SJCRH30 (cell line): ENCODE measurements at regions not wholly inside any gene's neighbourhood (a gene's known extent, or its start where the extent isn't known, plus 50 kb on each side); places are given as distances from the start of the nearest gene placed in this dataset.
"Not testable (repeated sequence)": the region's sequence is repeated elsewhere in the genome, so short reads cannot be mapped to it uniquely, and the experiment has no call there.

Source experiments
- DNase-seq, 2 experiments: peaks; one replicate each; pipeline ENCODE4 v3.0.0-alpha.2; 2015 to 2020
- H3K27ac ChIP-seq: fragments of 250-450 bp; sonication (Bioruptor Pico); 2 replicates; pipeline ENCODE4 v1.5.1; 2020; ENCODE audit warnings: mild to moderate bottlenecking, moderate library complexity
- H3K27me3 ChIP-seq: fragments of 250-450 bp; sonication (Bioruptor Pico); 2 replicates; pipeline ENCODE4 v1.5.1; 2020; ENCODE audit warnings: mild to moderate bottlenecking, moderate library complexity
- H3K36me3 ChIP-seq: fragments of 250-450 bp; sonication (Bioruptor Pico); 2 replicates; pipeline ENCODE4 v1.5.1; 2020; ENCODE audit warnings: mild to moderate bottlenecking, moderate library complexity
- H3K4me1 ChIP-seq: fragments of 250-450 bp; sonication (Bioruptor Pico); 2 replicates; pipeline ENCODE4 v1.5.1; 2020; ENCODE audit warnings: mild to moderate bottlenecking, moderate library complexity
- H3K4me3 ChIP-seq: fragments of 250-450 bp; sonication (Bioruptor Pico); 2 replicates; pipeline ENCODE4 v1.5.1; 2020; ENCODE audit warnings: mild to moderate bottlenecking, moderate library complexity
- H3K9me3 ChIP-seq: fragments of 250-450 bp; sonication (Bioruptor Pico); replicated peaks from 2 replicates; pipeline ENCODE4 v1.5.1; 2020; ENCODE audit warnings: mild to moderate bottlenecking, moderate library complexity

GRCh38 chr12:88867510-88867909, 287.2 kb upstream of the KITLG start:
- Histone ChIP-seq H3K27me3 (no peaks in the 10 kb centered on the region), H3K27ac (no peak overlapping the region), H3K4me3 (no peak overlapping the region), H3K36me3 (no peaks in the 10 kb centered on the region), H3K4me1 (no peaks in the 10 kb centered on the region; the same call in 1 of the 2 replicates), H3K9me3 (no peaks in the 10 kb centered on the region)
- no peak for DNase-seq

- no peaks in the 10 kb centered on the region for H3K9me3 ChIP-seq
- H3K4me1 ChIP-seq: no peaks in the 10 kb centered on the region; the same call in 1 of the 2 replicates
- no peak overlapping the region for H3K4me3 ChIP-seq
- H3K36me3 ChIP-seq: no peaks in the 10 kb centered on the region
- no peak overlapping the region for H3K27ac ChIP-seq
- no peaks in the 10 kb centered on the region for H3K27me3 ChIP-seq
- DNase-seq: no peak
Observed at GRCh38 chr12:88866881-88867280, 286.6 kb upstream of the KITLG start.

- no peak for DNase-seq
- H3K27ac ChIP-seq: no peak overlapping the region
- no peaks in the 10 kb centered on the region for H3K36me3 ChIP-seq
- no peaks in the 10 kb centered on the region; the same call in 1 of the 2 replicates for H3K4me1 ChIP-seq
- H3K4me3 ChIP-seq: no peak overlapping the region
- H3K27me3 ChIP-seq: no peaks in the 10 kb centered on the region
- no peaks in the 10 kb centered on the region for H3K9me3 ChIP-seq
Observed at GRCh38 chr12:88865537-88865936, 285.3 kb upstream of the KITLG start.

GRCh38 chr12:88860851-88861250, 280.6 kb upstream of the KITLG start:
- H3K36me3 ChIP-seq: no peaks in the 10 kb centered on the region
- no peaks in the 10 kb centered on the region for H3K27me3 ChIP-seq
- no peak overlapping the region for H3K4me3 ChIP-seq
- no peaks in the 10 kb centered on the region for H3K4me1 ChIP-seq
- no peak for DNase-seq
- H3K27ac ChIP-seq: no peak overlapping the region
- H3K9me3 ChIP-seq: no peaks in the 10 kb centered on the region

GRCh38 chr12:88856201-88856600, 275.9 kb upstream of the KITLG start:
- Histone ChIP-seq H3K9me3 (no peaks in the 10 kb centered on the region), H3K27ac (no peak overlapping the region), H3K36me3 (no peaks in the 10 kb centered on the region), H3K27me3 (no peaks in the 10 kb centered on the region), H3K4me3 (no peak overlapping the region), H3K4me1 (peaks cover 6% of the 10 kb centered on the region; the same call in 1 of the 2 replicates)
- no peak for DNase-seq

GRCh38 chr12:88855301-88855700, 275.0 kb upstream of the KITLG start:
- H3K4me1 ChIP-seq: peaks cover 6% of the 10 kb centered on the region; the same call in 1 of the 2 replicates
- no peak for DNase-seq
- no peaks in the 10 kb centered on the region for H3K36me3 ChIP-seq
- H3K9me3 ChIP-seq: no peaks in the 10 kb centered on the region
- no peaks in the 10 kb centered on the region for H3K27me3 ChIP-seq
- H3K4me3 ChIP-seq: no peak overlapping the region
- H3K27ac ChIP-seq: no peak overlapping the region

GRCh38 chr12:88854260-88854659, 274.0 kb upstream of the KITLG start:
- Histone ChIP-seq H3K36me3 (no peaks in the 10 kb centered on the region), H3K4me3 (no peak overlapping the region), H3K27ac (no peak overlapping the region), H3K9me3 (no peaks in the 10 kb centered on the region), H3K27me3 (no peaks in the 10 kb centered on the region), H3K4me1 (peaks cover 6% of the 10 kb centered on the region; the same call in 1 of the 2 replicates)
- DNase-seq: peak in 1 of 2 experiments; percentile 17

- H3K36me3 ChIP-seq, DNase-seq, H3K27me3 ChIP-seq, H3K4me1 ChIP-seq, H3K9me3 ChIP-seq, H3K4me3 ChIP-seq, H3K27ac ChIP-seq: not testable (repeated sequence)
Observed at GRCh38 chr12:88847246-88847645, 267.0 kb upstream of the KITLG start.

GRCh38 chr12:88844426-88844825, 264.2 kb upstream of the KITLG start:
- peak; percentile 11 to 15 for DNase-seq
- Histone ChIP-seq H3K27me3 (no peaks in the 10 kb centered on the region), H3K36me3 (no peaks in the 10 kb centered on the region), H3K9me3 (no peaks in the 10 kb centered on the region; the same call in 1 of the 2 replicates), H3K4me1 (peaks cover 2% of the 10 kb centered on the region; the same call in 1 of the 2 replicates), H3K4me3 (no peak overlapping the region), H3K27ac (no peak overlapping the region)

- Histone ChIP-seq H3K9me3 (no peaks in the 10 kb centered on the region; the same call in 1 of the 2 replicates), H3K27ac (no peak overlapping the region), H3K4me1 (peaks cover 2% of the 10 kb centered on the region; the same call in 1 of the 2 replicates), H3K36me3 (no peaks in the 10 kb centered on the region), H3K27me3 (no peaks in the 10 kb centered on the region), H3K4me3 (no peak overlapping the region)
- DNase-seq: no peak
Observed at GRCh38 chr12:88842314-88842713, 262.0 kb upstream of the KITLG start.

GRCh38 chr12:88839486-88839885, 259.2 kb upstream of the KITLG start:
- H3K4me3 ChIP-seq: no peak overlapping the region
- no peaks in the 10 kb centered on the region for H3K27me3 ChIP-seq
- no peak overlapping the region for H3K27ac ChIP-seq
- no peaks in the 10 kb centered on the region for H3K4me1 ChIP-seq
- no peaks in the 10 kb centered on the region for H3K36me3 ChIP-seq
- DNase-seq: no peak
- no peaks in the 10 kb centered on the region; the same call in 1 of the 2 replicates for H3K9me3 ChIP-seq

- no peak overlapping the region for H3K4me3 ChIP-seq
- H3K27ac ChIP-seq: no peak overlapping the region
- no peak for DNase-seq
- H3K36me3 ChIP-seq: no peaks in the 10 kb centered on the region
- no peaks in the 10 kb centered on the region; the same call in 1 of the 2 replicates for H3K9me3 ChIP-seq
- H3K27me3 ChIP-seq: no peaks in the 10 kb centered on the region
- H3K4me1 ChIP-seq: no peaks in the 10 kb centered on the region
Observed at GRCh38 chr12:88836156-88836555, 255.9 kb upstream of the KITLG start.

GRCh38 chr12:88834226-88834625, 254.0 kb upstream of the KITLG start:
- no peak overlapping the region for H3K27ac ChIP-seq
- H3K27me3 ChIP-seq: no peaks in the 10 kb centered on the region
- no peaks in the 10 kb centered on the region for H3K36me3 ChIP-seq
- H3K9me3 ChIP-seq: no peaks in the 10 kb centered on the region; the same call in 1 of the 2 replicates
- DNase-seq: no peak
- no peaks in the 10 kb centered on the region for H3K4me1 ChIP-seq
- no peak overlapping the region for H3K4me3 ChIP-seq

GRCh38 chr12:88833641-88834116, 253.4 kb upstream of the KITLG start:
- H3K9me3 ChIP-seq: no peaks in the 10 kb centered on the region; the same call in 1 of the 2 replicates
- peak in 1 of 2 experiments; percentile 10 for DNase-seq
- H3K27me3 ChIP-seq: no peaks in the 10 kb centered on the region
- H3K36me3 ChIP-seq: no peaks in the 10 kb centered on the region
- no peak overlapping the region for H3K27ac ChIP-seq
- H3K4me3 ChIP-seq: no peak overlapping the region
- no peaks in the 10 kb centered on the region for H3K4me1 ChIP-seq

- H3K36me3 ChIP-seq, DNase-seq, H3K27me3 ChIP-seq, H3K27ac ChIP-seq, H3K4me3 ChIP-seq, H3K4me1 ChIP-seq, H3K9me3 ChIP-seq: not testable (repeated sequence)
Observed at GRCh38 chr12:88828537-88828936, 248.3 kb upstream of the KITLG start.

GRCh38 chr12:88820012-88820411, 239.7 kb upstream of the KITLG start:
- Histone ChIP-seq H3K27me3 (no peaks in the 10 kb centered on the region), H3K4me1 (peaks cover 10% of the 10 kb centered on the region), H3K9me3 (no peaks in the 10 kb centered on the region), H3K27ac (no peak overlapping the region), H3K36me3 (no peaks in the 10 kb centered on the region), H3K4me3 (no peak overlapping the region)
- DNase-seq: no peak
